ENCODE measurements at regions not wholly inside any gene's neighbourhood (a gene's known extent, or its start where the extent isn't known, plus 50 kb on each side); places are given as distances from the start of the nearest gene placed in this dataset.
"Not testable (repeated sequence)": the region's sequence is repeated elsewhere in the genome, so short reads cannot be mapped to it uniquely, and the experiment has no call there.

DNA sequence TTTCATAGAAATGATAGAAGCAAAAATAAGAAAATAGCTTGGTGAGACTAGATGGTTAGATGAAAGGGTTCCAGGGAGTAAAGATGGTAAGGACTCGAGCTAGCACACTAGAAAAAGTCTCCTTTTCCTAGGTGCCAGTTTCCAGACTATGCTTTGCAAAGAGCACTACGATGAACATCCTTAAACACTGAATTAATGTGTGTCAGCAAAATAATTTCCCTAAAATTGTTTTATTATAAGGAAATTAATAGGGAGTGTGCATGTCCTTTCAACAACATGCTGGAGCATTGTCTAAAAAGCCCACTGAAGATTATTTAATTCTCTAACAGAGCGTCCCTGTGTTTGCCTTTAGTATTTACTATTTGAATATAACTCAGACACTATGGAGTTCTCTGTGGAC is 107.4 kb upstream of the NDUFV2 start:
- DNase-seq, result no peak

DNA sequence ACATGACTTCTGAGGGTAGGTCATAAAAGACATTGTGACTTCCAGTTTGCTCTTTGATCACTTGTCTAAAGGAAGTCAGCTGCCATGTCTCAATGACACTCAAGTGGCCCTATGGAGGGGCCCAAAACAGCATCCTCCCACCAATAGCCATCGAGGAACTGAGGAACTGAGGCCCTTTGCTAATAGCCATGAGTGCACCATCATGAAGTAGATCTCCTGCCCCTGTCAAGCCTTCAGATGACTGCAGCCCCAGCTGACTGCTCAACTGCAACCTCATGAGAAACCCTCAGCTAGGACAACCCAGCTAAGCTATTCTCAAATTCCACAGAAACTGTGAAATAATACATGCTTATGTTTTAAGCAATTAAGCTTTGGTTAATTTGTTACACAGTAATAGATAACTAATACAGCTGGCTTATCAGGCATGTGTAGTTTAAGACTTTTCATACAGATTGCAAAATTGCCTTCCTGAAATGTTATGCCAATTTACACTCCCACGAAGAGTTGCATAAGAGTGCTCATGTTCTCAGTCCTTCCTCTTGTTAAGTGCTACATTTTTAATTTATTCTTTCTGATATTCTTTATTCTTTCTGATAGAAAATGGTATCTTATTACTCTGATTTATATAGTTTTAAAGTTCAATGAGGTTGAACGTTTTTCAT is 105.6 kb upstream of the NDUFV2 start:
- no peak for DNase-seq

DNA sequence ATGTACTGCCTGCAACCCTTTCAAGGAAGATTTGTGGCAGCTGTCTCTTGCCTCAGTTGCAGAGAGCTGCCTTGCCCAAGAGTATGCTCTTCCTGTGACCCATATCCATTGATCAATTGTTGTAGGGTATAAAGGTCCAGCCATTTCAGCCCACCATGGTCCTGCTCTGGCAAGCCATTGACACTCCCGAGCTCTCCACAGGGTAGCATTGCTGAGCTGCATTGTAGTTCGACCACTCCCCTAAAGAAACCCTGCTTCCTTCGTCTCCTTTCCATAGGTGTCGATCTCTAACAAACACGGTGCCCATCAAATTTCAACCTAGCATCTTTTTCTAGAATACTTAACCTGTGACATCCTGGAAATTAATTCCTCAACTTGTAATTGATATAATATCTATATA is 104.9 kb upstream of the NDUFV2 start:
- no peak for DNase-seq

DNA sequence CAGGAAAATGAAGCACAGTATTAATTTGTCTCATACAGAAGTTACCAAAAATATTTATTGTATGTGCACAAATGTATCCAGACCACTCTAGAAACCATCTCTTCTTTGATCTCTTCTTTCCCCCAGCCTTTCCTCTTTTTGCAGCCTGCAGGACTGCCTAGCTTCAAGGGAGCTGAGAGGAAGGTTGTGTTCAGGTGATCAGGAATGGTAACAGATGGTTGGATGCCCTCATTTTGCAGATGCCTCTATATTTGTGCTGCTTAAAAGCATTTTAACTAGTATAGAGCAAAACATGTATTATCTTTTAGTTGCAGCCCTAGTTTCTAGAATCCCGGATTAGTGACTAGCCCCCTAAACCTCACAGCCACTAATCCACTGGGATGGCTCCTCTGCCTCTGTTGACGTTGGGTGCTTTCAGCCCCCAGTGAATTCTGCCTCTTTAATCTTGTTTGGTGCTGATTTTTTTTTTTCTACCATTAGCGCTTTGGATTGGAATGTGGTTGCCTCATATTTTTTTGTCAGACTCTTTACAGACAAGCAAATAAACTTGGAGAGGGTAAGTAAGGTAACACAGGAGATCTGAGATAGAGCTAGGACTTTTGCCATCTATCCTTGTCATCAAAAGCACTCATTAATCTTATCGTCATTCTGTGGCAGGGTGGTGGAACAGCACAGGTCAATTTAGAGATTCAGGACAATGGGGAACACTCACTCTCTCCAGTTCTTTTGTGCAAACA is 103.8 kb upstream of the NDUFV2 start:
- DNase-seq, result no peak

DNA sequence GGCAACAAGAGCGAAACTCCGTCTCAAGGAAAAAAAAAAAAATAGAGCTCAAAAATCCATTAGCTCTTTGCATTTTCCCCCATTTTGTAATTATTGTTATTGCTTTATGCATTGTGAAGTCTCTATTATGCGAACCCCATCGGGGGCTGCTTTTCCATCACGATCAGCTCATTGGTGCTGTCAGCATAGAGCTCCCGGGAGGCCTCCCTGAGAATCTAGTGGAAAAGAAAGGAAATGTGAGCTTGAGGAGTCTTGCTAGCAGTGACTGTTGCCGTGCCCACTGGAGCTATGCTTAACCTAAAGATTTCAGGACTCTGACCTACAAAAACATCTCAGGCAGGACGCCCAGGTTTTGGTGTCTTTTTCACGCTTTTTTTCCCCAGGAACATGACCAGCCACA is 102.6 kb upstream of the NDUFV2 start:
- DNase-seq, result no peak

DNA sequence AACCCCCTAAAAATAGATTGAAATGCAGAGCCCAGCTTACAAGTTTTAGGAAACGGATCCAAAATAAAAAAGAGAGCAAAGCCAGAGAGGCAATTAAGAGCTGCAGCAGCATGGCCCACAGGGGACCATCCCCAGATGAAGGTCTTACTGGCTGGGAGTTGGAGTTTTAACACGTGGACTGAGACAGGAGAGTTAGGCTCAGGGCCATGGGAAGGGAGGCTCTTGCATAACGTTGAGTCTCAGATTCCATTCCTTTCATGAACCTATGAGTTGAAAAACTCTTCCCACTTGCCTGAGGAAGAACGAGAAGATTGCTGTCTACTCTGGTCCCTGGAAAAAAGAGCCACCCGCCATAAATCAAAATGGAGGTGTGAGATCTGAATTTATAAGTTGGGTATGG is 101.8 kb upstream of the NDUFV2 start:
- DNase-seq, result no peak

DNA sequence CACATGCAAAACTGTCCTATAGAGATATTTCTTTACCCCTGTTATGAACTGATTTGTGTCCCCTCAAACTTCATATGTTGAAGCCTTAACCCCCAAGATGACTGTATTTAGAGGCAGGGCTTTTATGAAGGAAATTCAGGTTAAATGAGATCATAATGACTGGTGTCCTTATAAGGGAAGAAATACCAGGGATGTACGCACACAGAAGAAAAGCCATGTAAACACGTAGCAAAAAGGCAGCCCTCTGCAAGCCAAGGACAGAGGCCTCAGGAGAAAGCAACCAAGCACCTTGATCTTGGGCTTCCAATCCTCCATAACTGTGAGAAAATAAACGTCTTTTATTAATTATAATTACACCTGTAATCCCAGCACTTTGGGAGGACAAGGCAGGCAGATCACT is 101.3 kb upstream of the NDUFV2 start:
- no peak for DNase-seq

DNA sequence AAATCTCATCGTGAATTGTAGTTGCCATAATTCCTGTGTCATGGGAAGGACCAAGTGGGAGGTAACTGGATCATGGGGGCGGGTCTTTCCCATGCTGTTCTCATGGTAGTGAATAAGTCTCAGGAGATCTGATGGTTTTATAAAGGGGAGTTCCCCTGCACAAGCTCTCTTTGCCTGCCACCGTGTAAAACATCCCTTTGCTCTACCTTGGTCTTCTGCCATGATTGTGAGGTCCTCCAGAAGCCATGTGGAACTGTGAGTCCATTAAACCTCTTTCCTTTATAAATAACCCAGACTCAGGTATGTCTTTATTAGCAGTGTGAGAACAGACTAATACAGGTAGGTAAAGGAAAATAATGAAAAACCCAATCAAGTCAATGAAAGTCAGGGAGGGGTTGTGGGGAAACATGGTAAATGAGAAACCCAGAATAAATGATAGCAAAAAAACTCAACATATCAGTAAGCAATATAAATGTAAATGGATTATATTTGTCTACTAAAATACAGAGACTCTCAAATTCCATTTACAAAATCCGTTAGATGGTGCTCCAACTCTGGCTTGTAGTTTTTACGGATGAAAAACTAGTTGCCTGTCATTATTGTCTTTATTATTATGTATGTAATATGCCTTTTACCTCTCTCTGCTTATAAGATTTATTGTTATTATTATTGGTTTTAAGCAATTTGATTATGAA is 98.9 kb upstream of the NDUFV2 start:
- no peak for DNase-seq

DNA sequence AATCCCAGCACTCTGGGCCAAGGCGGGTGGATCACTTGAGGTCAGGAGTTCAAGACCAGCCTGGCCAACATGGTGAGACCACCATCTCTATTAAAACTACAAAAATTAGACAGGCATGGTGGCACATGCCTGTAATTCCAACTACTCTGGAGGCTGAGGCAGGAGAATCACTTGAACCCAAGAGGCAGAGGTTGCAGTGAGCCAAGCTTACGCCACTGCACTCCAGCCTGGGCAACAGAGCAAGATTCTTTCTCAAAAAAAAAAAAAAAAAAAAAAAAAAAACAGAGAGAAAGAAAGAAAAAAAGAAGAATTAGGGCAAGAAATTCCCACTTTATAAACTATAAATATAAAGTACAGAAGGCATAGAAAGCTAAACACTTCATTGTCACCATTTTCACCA is 98.2 kb upstream of the NDUFV2 start:
- not testable (repeated sequence) for DNase-seq

DNA sequence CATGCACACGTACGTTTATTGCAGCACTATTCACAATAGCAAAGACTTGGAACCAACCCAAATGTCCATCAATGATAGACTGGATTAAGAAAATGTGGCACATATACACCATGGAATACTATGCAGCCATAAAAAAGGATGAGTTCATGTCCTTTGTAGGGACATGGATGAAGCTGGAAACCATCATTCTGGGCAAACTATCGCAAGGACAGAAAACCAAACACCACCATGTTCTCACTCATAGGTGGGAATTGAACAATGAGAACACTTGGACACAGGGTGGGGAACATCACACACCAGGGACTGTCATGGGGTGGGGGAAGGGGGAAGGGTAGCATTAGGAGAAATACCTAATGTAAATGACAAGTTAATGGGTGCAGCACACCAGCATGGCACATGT is 94.8 kb upstream of the NDUFV2 start:
- DNase-seq, result not testable (repeated sequence)

DNA sequence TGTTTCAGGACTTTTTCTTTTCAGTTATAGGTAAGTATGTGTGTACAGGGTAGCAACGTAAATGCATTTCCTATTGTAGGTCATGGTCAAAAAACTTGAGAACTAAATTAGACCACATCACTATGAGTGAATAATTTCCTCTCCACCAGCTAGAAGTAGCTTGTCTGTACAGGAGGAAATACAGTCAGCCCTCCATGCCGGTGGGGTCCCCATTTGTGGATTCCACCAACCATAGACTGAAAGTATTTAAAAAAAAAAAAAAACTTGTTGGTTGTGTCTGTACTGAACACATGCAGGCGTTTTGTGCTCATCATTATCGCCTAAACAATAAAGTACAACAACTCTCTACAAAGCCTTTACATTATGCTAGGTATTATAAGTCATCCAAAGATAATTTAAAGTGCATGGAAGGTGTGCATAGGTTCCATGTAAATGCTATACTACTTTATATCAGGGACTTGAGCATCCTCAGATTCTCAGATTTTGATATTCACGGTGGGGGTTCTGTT is 94.2 kb upstream of the NDUFV2 start:
- DNase-seq, result no peak

DNA sequence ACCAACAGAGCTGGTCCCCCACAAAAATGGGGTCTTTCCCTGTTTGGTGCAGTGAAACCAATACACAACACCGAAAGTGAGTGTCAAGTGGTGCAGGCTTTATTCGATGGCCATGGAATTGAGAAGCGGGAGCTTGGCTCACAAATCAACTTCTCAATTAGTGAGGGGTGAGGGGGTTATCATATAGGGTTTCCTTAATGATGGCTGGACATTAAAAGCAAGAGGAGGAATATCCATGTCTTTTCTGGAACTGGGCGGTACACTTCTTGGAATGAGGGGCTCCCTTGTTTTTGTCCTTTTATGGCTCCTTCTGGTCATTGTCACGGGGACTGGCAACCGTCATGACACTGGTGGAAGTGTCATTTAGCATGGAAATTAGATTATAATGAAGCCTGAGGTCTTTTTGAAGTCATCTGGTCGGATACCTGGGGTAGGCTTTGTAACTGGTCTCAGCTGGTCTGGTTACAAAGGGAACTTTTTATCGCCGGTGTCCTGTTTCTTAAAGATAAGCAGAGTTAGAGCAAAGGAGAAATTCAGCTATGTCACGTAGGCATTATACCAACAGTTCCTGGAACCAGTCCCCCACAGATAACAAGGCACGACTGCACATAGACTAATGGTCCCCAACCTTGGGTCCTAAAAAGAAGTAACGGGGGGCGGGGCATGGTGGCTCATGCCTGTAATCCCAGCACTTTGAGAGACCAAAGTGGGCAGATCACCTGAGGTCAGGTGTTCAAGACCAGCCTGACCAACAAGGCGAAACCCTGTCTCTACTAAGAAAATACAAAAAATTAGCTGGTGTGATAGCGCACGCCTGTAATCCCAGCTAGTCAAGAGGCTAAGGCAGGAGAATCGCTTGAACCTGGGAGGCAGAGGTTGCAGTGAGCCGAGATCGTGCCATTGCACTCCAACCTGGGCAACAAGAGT is 93.5 kb upstream of the NDUFV2 start:
- DNase-seq, result no peak

DNA sequence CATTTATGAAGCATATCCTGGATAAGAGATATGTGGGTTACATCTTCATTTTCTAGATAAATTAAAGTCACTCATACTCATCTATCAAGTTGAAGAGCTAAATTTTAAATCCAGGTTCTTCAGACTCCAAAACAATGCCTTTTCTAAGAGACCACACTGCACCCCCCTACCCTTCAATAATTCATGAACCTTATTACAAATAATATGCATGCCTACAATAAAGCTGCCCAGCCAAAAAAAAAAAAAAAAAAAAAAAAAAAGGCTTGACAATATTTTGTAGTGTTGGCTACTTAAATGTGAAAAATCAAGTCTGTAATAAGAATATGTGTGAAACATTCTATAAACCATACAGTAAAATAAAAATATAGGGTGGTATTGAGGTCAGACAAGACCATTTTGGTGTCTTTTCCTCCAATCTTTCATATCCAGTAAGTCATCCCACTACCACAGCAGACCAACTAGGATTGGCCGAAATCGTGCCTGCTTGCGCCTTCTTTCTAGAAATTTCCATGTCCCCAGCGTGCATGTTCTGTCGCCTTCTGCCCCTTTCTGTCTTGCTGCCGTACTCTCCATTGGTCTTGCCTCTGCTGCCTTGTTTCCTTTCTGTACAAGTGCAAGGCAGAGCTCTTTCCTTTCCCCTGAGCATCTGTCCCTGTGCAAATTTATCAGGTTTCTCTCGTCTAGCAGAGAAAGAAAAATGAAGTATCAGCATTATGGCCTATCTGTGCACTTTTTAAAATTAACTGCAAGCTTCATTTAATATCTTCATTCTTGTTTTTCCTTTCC is 92.6 kb upstream of the NDUFV2 start:
- no peak for DNase-seq

DNA sequence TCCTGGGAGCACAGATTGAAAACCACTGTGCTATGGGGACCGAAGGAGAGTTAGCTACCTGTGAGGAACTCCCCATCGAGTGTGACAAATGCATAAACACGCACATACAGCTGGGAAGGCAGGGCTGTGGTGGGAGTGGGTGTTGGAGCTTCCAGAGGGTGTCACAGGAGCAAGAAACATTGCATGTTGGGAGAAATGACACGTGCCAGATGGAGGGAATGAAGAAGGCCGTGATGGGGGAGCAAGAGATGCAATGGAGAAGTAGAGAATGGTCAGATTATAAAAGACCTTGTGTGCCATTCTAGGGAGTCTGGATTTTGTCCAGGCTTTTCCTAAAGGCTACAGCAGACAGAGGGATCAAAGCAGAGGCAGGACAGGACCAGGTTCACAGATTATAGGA is 91.1 kb upstream of the NDUFV2 start:
- DNase-seq, result no peak

DNA sequence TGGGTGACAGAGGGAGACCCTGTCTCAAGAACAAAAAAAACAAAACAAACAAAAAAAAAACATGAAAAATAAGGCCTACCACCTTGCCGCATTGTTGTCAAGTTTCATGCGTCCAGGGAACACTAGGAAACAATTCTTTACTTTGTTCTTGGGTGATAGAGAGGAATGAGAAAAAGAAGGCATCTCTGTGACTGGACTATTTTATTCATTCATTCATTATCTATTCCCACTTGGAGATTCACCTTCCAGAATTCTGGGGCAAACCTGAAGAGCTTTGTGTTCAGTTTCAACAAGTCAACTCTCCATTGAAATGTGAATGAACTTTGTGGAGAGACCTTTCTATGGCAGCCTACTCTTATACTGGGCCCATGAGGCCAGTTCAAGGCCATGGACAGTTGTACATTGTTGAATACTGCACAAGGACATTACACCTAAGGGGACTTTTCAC is 88.5 kb upstream of the NDUFV2 start:
- no peak for DNase-seq

DNA sequence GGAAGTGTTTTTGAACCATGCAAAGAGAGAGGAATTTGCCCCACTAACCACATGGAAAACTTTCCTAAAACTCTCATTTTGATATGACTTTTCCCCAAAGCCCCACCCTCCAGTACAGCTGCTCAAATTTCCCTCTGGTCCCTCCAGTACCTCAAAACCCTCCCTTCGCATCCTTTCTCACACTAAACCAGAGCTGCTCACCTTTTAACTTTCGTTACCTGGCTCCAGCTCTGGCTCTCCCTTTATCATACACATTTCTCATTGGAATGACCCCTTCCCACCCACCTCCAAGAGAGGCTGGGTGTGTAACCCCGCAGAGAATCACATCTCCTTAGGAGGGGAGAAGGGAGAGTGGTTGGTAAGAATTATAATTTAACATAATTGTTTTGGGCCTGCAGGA is 86.8 kb upstream of the NDUFV2 start:
- DNase-seq, result no peak

DNA sequence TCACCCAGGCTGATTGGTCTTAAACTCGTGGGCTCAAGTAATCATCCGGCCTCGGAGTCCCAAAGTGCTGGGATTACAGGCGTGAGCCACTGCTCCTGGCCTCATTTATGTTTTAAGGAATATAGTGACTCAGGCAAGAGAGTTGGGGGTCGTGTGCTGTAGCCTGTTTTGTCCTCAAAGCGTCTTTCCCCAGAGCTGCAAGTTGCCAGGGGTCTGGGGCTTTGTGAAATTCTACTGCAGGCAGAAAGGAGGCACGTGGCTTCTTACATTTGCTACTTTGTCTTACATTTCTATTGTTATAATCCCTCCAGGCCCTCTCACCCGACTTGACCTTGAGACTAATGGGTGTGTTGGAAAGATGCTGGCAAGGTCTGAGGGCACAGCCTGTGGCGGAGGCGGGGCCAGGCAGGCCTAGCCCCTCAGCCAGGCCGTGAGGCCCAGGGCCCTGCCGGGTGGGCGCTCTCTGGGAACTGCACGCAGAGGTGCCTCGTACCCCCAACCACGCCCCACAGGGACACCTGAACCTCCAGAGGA is 85.8 kb upstream of the NDUFV2 start:
- no peak for DNase-seq

DNA sequence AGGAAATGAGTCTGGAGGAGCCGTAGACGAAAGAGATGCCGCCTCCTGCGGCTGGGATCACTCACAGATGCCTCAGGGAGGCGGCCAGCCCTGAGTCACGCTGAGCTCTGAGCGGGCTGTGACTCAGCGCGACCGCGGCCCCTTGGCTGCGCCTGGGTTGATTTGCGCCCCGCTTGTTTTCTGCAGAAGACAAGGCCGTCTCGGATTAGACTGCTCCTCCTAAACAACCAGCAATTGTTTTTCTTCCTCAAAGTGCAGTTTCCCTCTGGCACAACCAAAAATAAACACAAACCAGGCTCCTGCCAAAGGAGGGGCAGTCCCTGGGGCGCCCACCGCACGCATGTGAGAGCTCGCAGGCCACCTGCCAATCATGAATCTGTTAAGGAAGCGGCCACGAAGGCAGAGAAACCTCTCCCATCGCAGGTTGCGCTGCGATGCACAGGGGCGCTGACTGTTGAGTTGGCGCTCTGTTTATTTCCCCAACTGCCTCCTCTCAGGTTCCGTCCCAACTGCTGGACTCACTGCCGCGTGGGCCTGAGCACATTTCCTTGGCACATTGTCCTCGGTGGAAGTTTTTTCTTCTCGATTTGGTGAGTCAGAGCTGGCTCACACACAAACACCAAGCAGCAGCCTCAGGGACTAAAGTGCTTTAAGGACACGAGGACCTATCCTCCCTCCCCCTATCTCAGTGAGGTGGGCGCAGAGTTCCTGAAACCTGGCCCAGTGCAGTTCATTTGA is 85.2 kb upstream of the NDUFV2 start:
- no peak for DNase-seq

DNA sequence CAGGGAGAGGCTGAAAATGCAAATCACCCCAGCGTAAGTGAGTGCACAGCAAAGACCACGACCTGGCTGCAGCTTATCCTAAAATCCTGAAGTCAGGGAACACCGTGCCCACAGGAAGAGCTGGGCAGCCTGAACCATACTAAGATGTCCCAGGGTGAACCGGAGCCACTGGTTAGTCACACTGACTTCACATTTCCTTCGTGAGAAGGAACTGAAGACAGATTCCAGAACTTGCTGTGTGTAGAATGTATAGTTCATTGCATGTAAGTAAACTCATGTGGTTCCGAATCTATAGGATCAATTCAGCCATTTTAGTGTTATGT is 84.6 kb upstream of the NDUFV2 start:
- no peak for DNase-seq

DNA sequence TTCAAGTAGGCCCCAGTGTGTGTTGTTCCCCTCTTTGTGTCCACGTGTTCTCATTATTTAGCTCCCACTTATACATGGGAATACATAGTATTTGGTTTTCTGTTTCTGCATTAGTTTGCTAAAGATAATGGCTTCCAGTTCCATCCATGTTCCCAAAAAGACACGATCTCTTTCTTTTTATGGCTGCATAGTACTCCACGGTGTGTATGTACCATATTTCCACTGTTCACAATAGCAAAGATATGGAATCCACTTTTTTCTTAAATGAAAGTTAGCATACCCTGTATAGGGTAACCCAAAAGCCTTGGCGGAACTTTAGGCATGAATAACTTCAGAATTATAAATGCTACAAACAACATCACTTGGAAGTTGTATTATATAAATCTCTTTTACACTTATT is 83.4 kb upstream of the NDUFV2 start:
- no peak for DNase-seq

DNA sequence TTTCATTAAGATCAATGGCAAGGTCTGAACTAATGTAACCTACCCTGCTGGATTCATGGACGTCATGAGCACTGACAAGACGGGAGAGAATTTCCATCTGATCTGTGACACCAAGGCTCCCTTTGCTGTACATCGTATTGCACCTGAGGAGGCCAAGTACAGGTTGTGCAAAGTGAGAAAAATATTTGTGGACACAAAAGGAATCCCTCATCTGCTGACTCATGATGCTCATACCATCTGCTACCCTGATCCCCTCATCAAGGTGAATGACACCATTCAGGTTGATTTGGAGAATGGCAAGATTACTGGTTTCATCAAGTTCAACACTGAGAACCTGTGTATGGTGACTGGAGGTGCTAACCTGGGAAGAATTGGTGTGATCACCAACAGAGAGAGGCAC is 82.3 kb upstream of the NDUFV2 start:
- DNase-seq, result no peak

Measured in NCI-H187 treated with DMSO at 0.1 percent for 48 hours (cell line).